Fibroblast of lung (primary cell): ENCODE measurements at regions not wholly inside any gene's neighbourhood (a gene's known extent, or its start where the extent isn't known, plus 50 kb on each side); places are given as distances from the start of the nearest gene placed in this dataset.
"Not testable (repeated sequence)": the region's sequence is repeated elsewhere in the genome, so short reads cannot be mapped to it uniquely, and the experiment has no call there.

Experiments used
- DNase-seq, 2 donors: peaks; one replicate each; pipeline versions ENCODE4 v3.0.0 to v3.0.0-alpha.2; 2010; ENCODE audit warnings: low read depth in 2 of 2
- H2AFZ ChIP-seq: 2 replicates; pipeline ENCODE4 v1.5.1; 2012; ENCODE audit warnings: low read length, control low read depth, inconsistent platforms
- H3K27ac ChIP-seq: 2 replicates; pipeline ENCODE4 v1.5.1; 2011; ENCODE audit warnings: low read length, control low read depth; ENCODE audit not compliant: insufficient read depth
- H3K27me3 ChIP-seq: 2 replicates; pipeline ENCODE4 v1.5.1; 2011; ENCODE audit warnings: mild to moderate bottlenecking, low read length; ENCODE audit not compliant: control insufficient read depth, insufficient read depth
- H3K36me3 ChIP-seq: 2 replicates; pipeline ENCODE4 v1.5.1; 2011; ENCODE audit warnings: low read length; ENCODE audit not compliant: control insufficient read depth, insufficient read depth
- H3K4me1 ChIP-seq: 2 replicates; pipeline ENCODE4 v1.5.1; 2011; ENCODE audit warnings: low read length; ENCODE audit not compliant: control insufficient read depth, insufficient read depth; ENCODE audit errors: extremely low read depth
- H3K4me2 ChIP-seq: 2 replicates; pipeline ENCODE4 v1.5.1; 2011; ENCODE audit warnings: low read length, control low read depth; ENCODE audit not compliant: insufficient read depth; ENCODE audit errors: extremely low read depth
- H3K4me3 ChIP-seq, 4 experiments: fragments of 200-600 bp in 1 of 4; sonication (generic) in 1 of 4; replicated peaks in 1 of 4; 2 replicates each; pipeline ENCODE4 v1.5.1; 2011 to 2016; ENCODE audit warnings: low read length in 4 of 4, low read depth in 3 of 4, mild to moderate bottlenecking in 3 of 4, control low read depth in 2 of 4, inconsistent platforms in 1 of 4, mixed read lengths in 1 of 4; ENCODE audit not compliant: insufficient read depth in 1 of 4; ENCODE audit errors: control extremely low read depth in 1 of 4
- H3K79me2 ChIP-seq: 2 replicates; pipeline ENCODE4 v1.5.1; 2012; ENCODE audit warnings: mild to moderate bottlenecking, low read length, inconsistent platforms; ENCODE audit not compliant: control insufficient read depth, insufficient read depth
- H3K9ac ChIP-seq: 2 replicates; pipeline ENCODE4 v1.5.1; 2011; ENCODE audit warnings: mild to moderate bottlenecking, low read length, control low read depth; ENCODE audit not compliant: insufficient read depth
- H3K9me3 ChIP-seq: 2 replicates; pipeline ENCODE4 v1.5.1; 2012; ENCODE audit warnings: low read depth, low read length; ENCODE audit not compliant: control insufficient read depth, insufficient read depth
- H4K20me1 ChIP-seq: 2 replicates; pipeline ENCODE4 v1.5.1; 2011; ENCODE audit warnings: low read length; ENCODE audit not compliant: control insufficient read depth, insufficient read depth; ENCODE audit errors: extremely low read depth
- CTCF ChIP-seq, 2 donors: IDR thresholded peaks in 1 of 2; conservative IDR thresholded peaks in 1 of 2; 1 replicate in 1 of 2; 2 replicates in 1 of 2; pipeline ENCODE4 v1.5.1; 2011 to 2012; ENCODE audit warnings: low read length in 2 of 2, control low read depth in 1 of 2, inconsistent platforms in 1 of 2, low read depth in 1 of 2, mild to moderate bottlenecking in 1 of 2
- EZH2 ChIP-seq: IDR thresholded peaks from 2 replicates; pipeline ENCODE4 v1.5.1; 2012; ENCODE audit warnings: low read length, control low read depth, mild to moderate bottlenecking; ENCODE audit errors: missing control alignments

GRCh38 chr12:47610686-47611252 lies 95.1 kb downstream of the RPAP3 start:
- H3K27me3 ChIP-seq = no peaks in the 10 kb centered on the region
- no peaks in the 10 kb centered on the region for H3K9me3 ChIP-seq
- no peaks in the 10 kb centered on the region for H3K79me2 ChIP-seq
- DNase-seq = no peak
- no peak overlapping the region for H3K27ac ChIP-seq
- no peak overlapping the region for H3K4me2 ChIP-seq
- H3K36me3 ChIP-seq = no peaks in the 10 kb centered on the region
- no peaks in the 10 kb centered on the region for H3K4me1 ChIP-seq
- H4K20me1 ChIP-seq = no peaks in the 10 kb centered on the region
- H2AFZ ChIP-seq = no peak overlapping the region
- no peak overlapping the region for H3K9ac ChIP-seq
- no peak for TF ChIP-seq CTCF (conservative IDR thresholded peaks at IDR 0.05 in 1 of 2, IDR thresholded peaks at IDR 0.05 in 1 of 2; ENCODE audit: low read depth in 1 of 2, low read length in 2 of 2)
- TF ChIP-seq EZH2 = no peak
- H3K4me3 ChIP-seq = no peak overlapping the region

- Histone ChIP-seq H3K4me1 (no peaks in the 10 kb centered on the region), H3K9me3 (no peaks in the 10 kb centered on the region), H3K27ac (no peak overlapping the region), H3K27me3 (no peaks in the 10 kb centered on the region), H4K20me1 (no peaks in the 10 kb centered on the region), H2AFZ (no peak overlapping the region), H3K4me3 (no peak overlapping the region), H3K4me2 (no peak overlapping the region), H3K9ac (no peak overlapping the region), H3K36me3 (no peaks in the 10 kb centered on the region), H3K79me2 (no peaks in the 10 kb centered on the region)
- no peak for TF ChIP-seq EZH2
- TF ChIP-seq CTCF (conservative IDR thresholded peaks at IDR 0.05 in 1 of 2, IDR thresholded peaks at IDR 0.05 in 1 of 2; ENCODE audit: low read depth in 1 of 2, low read length in 2 of 2) = no peak
- no peak for DNase-seq
Observed at GRCh38 chr12:47609806-47610205, 96.0 kb downstream of the RPAP3 start.

GRCh38 chr12:47608671-47609070 lies 97.2 kb downstream of the RPAP3 start:
- H3K36me3 ChIP-seq, H4K20me1 ChIP-seq, H3K4me3 ChIP-seq, H3K4me1 ChIP-seq, H3K4me2 ChIP-seq, H3K27me3 ChIP-seq, H3K9ac ChIP-seq, H2AFZ ChIP-seq, H3K27ac ChIP-seq, H3K9me3 ChIP-seq, H3K79me2 ChIP-seq, DNase-seq: not testable (repeated sequence)
